ENCODE measurements at regions not wholly inside any gene's neighbourhood (a gene's known extent, or its start where the extent isn't known, plus 50 kb on each side); places are given as distances from the start of the nearest gene placed in this dataset.
"Not testable (repeated sequence)": the region's sequence is repeated elsewhere in the genome, so short reads cannot be mapped to it uniquely, and the experiment has no call there.

- no peak for TF ChIP-seq CTCF (IDR thresholded peaks at IDR 0.05; ENCODE audit: low read depth, low read length)
- DNase-seq (ENCODE audit: extremely low read depth, low read depth) = no peak
Measured at GRCh38 chr10:76618641-76619040, 1019.0 kb downstream of the KCNMA1 start.

GRCh38 chr10:76618171-76618570, 1019.4 kb downstream of the KCNMA1 start:
- DNase-seq (ENCODE audit: extremely low read depth, low read depth) = no peak
- TF ChIP-seq CTCF (IDR thresholded peaks at IDR 0.05; ENCODE audit: low read depth, low read length) = no peak

- DNase-seq (ENCODE audit: extremely low read depth, low read depth) = not testable (repeated sequence)
Measured at GRCh38 chr10:76616666-76617065, 1020.9 kb downstream of the KCNMA1 start.

- TF ChIP-seq CTCF (IDR thresholded peaks at IDR 0.05; ENCODE audit: low read depth, low read length) = no peak
- DNase-seq (ENCODE audit: extremely low read depth, low read depth) = no peak
Measured at GRCh38 chr10:76615049-76615448, 1022.6 kb downstream of the KCNMA1 start.

All from AG09319 (cell line).